ENCODE measurements at regions not wholly inside any gene's neighbourhood (a gene's known extent, or its start where the extent isn't known, plus 50 kb on each side); places are given as distances from the start of the nearest gene placed in this dataset.

DNA sequence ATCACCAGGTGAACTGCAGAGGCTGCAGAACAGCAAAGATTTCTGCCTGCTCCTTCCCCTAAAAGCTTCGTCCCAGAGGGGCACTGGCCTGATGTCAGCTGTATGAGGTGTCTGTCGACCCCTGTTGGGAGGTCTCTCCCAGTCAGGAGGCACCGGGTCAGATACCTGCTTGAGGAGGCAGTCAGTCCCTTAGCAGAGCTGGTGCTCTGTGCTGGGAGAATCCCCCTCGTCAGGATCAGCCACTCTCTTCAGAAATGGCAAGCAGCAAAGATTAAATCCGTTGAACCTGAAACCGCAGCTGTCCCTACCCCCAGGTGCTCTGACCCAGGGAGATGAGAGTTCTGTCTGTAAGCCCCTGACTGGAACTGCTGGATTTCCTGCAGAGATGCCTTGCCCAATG lies 1166.3 kb upstream of the ADGRL3 start:
- TF ChIP-seq, protein P1, sequence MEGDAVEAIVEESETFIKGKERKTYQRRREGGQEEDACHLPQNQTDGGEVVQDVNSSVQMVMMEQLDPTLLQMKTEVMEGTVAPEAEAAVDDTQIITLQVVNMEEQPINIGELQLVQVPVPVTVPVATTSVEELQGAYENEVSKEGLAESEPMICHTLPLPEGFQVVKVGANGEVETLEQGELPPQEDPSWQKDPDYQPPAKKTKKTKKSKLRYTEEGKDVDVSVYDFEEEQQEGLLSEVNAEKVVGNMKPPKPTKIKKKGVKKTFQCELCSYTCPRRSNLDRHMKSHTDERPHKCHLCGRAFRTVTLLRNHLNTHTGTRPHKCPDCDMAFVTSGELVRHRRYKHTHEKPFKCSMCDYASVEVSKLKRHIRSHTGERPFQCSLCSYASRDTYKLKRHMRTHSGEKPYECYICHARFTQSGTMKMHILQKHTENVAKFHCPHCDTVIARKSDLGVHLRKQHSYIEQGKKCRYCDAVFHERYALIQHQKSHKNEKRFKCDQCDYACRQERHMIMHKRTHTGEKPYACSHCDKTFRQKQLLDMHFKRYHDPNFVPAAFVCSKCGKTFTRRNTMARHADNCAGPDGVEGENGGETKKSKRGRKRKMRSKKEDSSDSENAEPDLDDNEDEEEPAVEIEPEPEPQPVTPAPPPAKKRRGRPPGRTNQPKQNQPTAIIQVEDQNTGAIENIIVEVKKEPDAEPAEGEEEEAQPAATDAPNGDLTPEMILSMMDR (IDR thresholded peaks at IDR 0.05; ENCODE audit: extremely low read depth, insufficient read depth, missing control alignments): no peak
- no peak for DNase-seq (ENCODE audit: low spot score)
- in situ Hi-C loops (cut with MboI; ENCODE audit: low pct_unique_long_range_greater_than_20kb, low sequenced_read_pairs, unreplicated experiment): no loop called here

DNA sequence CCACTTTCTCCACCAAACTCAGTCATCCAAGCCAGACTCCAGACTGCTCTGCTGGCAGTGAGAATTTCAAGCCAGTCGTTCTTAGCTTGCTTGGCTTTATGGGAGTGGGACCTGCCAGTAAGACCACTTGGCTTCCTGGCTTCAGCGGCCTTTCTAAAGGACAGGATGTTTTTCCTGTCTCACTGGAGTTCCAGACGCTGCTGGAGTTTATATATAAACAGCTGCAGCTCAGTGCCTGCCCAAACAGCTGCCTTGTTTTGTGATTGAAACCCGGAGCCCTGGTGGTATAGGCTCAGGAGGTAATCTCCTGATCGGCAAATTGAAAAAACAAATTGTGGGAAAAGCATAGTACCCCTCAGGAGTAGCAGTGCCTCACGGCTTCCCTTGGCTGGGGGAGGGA lies 1165.8 kb upstream of the ADGRL3 start:
- in situ Hi-C loops (cut with MboI; ENCODE audit: low pct_unique_long_range_greater_than_20kb, low sequenced_read_pairs, unreplicated experiment): no loop called here
- TF ChIP-seq, protein P1 (IDR thresholded peaks at IDR 0.05; ENCODE audit: extremely low read depth, insufficient read depth, missing control alignments): no peak
- no peak for DNase-seq (ENCODE audit: low spot score)

DNA sequence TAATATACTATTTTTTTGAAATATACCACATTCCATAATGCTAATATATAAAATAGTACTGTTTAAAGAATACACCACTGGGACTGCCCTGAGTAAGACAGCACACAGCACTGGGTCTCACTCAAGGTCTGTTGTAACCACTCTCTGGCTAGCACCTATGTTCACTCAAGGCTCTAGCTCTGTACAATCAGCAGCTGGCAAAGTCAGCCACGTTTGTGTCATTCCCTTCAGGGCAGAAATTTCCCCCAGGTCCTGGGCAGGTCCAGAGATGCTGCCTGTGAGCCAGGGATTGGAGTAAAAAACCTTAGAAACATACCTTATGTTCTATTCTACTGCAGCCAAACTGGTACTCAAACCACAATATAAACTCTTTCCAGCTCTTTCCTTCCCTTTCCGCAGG lies 1160.2 kb upstream of the ADGRL3 start:
- in situ Hi-C loops (cut with MboI; ENCODE audit: low pct_unique_long_range_greater_than_20kb, low sequenced_read_pairs, unreplicated experiment): no loop called here
- no peak for DNase-seq (ENCODE audit: low spot score)

DNA sequence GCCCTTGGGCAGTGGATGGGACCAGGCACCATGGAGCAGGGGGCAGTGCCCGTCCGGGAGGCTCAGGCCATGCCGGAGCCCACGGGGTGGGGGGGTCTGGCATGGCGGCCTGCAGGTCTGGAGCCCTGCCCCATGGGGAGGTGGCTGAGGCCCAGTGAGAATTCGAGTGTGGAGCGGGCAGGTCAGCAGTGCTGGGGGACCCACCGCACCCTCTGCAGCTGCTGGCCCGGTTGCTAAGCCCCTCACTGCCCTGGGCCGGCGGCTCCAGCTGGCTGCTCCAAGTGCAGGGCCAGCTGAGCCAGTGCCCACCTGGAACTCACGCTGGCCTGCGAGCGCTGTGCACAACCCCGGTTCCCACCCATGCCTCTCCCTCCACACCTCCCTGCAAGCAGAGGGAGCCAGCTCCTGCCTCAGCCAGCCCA lies 1157.9 kb upstream of the ADGRL3 start:
- in situ Hi-C loops (cut with MboI; ENCODE audit: low pct_unique_long_range_greater_than_20kb, low sequenced_read_pairs, unreplicated experiment): no loop called here
- TF ChIP-seq, protein P1 (IDR thresholded peaks at IDR 0.05; ENCODE audit: extremely low read depth, insufficient read depth, missing control alignments): no peak
- DNase-seq (ENCODE audit: low spot score): no peak

More for the DNA sequence above, 1160.2 kb upstream of the ADGRL3 start:
- TF ChIP-seq, protein P1 (IDR thresholded peaks at IDR 0.05; ENCODE audit: extremely low read depth, insufficient read depth, missing control alignments): no peak

DNA sequence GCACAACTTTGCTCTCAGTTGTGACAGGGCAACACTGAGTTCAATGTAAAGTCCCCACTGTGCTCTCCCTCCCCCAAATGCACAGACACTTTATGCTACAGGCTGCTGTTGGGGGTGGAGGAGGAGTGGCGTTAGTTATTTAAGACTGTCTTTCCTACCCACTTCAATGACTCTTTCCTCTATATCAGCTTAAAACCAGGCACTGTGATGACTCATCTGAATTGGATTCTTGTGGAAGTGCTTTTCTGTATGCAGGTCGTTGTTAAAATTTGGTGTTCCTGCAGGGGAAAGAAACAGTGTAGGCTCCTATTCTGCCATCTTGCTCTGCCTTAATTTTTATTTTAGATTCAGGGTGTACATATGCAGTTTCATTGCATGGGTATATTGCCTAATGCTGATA lies 1157.2 kb upstream of the ADGRL3 start:
- TF ChIP-seq, protein P1 (IDR thresholded peaks at IDR 0.05; ENCODE audit: extremely low read depth, insufficient read depth, missing control alignments): no peak
- in situ Hi-C loops (cut with MboI; ENCODE audit: low pct_unique_long_range_greater_than_20kb, low sequenced_read_pairs, unreplicated experiment): no loop called here
- no peak for DNase-seq (ENCODE audit: low spot score)

DNA sequence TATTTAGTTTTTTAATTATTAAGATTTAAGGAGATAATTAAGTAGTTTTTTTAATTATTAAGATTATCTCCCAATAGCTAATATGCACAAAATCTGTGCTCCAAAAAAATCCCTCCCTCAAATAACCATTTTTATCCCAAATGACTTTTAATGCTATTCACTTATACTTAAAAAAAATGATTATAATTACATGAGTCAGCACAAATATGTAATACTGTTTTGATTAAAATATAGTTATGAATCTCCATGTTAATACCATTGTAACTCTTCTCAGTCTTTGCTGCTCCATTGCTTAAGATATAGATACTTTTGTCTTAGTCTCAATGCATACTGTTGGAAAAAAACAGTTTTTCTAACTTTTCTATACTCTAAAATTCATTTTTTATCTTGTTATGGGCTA lies 1121.1 kb upstream of the ADGRL3 start:
- TF ChIP-seq, protein P1 (IDR thresholded peaks at IDR 0.05; ENCODE audit: extremely low read depth, insufficient read depth, missing control alignments): no peak
- no peak for DNase-seq (ENCODE audit: low spot score)
- in situ Hi-C loops (cut with MboI; ENCODE audit: low pct_unique_long_range_greater_than_20kb, low sequenced_read_pairs, unreplicated experiment): no loop called here

DNA sequence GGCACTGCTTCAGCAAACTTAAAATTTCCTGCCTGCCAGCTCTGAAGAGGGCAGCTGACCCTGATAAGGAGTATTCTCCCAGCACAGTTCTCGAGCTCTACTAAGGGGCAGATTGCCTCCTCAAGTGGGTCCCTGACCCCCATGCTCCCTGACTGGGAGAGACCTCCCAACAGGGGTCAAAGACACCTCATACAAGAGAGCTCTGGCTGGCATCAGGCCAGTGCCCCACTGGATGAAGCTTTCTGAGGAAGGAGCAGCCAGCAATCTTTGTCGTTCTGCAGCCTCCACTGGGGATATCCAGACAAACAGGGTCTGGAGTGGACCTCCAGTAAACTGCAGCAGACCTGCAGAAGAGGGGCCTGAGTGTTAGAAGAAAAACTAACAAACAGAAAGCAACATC lies 1118.3 kb upstream of the ADGRL3 start:
- TF ChIP-seq, protein P1 (IDR thresholded peaks at IDR 0.05; ENCODE audit: extremely low read depth, insufficient read depth, missing control alignments): no peak
- in situ Hi-C loops (cut with MboI; ENCODE audit: low pct_unique_long_range_greater_than_20kb, low sequenced_read_pairs, unreplicated experiment): no loop called here
- no peak for DNase-seq (ENCODE audit: low spot score)

Data from GM13977 (cell line).